ENCODE measurements at regions not wholly inside any gene's neighbourhood (a gene's known extent, or its start where the extent isn't known, plus 50 kb on each side); places are given as distances from the start of the nearest gene placed in this dataset.

DNA sequence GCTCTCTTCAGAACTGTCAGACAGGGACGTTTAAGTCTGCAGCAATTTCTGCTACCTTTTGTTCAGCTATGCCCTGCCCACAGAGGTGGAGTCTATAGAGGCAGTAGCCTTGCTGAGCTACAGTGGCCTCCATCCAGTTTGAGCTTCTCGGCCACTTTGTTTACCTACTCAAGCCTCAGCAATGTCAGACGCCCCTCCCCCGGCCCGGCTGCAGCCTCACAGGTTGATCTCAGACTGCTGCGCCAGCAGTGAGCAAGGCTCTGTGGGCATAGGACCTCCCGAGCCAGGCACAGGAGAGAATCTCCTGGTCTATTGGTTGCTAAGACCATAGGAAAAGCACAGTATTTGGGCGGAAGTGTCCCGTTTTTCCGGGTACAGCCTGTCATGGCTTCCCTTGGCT lies 89.9 kb upstream of the PDC start:
- POLR2A ChIA-PET, result no interaction called here
- TF ChIP-seq, protein P1, sequence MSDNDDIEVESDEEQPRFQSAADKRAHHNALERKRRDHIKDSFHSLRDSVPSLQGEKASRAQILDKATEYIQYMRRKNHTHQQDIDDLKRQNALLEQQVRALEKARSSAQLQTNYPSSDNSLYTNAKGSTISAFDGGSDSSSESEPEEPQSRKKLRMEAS (IDR thresholded peaks at IDR 0.05; ENCODE audit: insufficient read depth, insufficient read length), result no peak
- TF ChIP-seq POLR2AphosphoS5 (IDR thresholded peaks at IDR 0.05; ENCODE audit: insufficient read depth, low read depth, low read length) (no peak), FOS (IDR thresholded peaks at IDR 0.05; ENCODE audit: borderline replicate concordance, insufficient read depth, low read length) (no peak), POLR2A (IDR thresholded peaks at IDR 0.05; ENCODE audit: low read depth, low read length) (no peak), GATA2 (IDR thresholded peaks at IDR 0.05; ENCODE audit: insufficient read depth, insufficient read length, low read depth, low read length) (no peak)
- TF ChIP-seq, protein P2, sequence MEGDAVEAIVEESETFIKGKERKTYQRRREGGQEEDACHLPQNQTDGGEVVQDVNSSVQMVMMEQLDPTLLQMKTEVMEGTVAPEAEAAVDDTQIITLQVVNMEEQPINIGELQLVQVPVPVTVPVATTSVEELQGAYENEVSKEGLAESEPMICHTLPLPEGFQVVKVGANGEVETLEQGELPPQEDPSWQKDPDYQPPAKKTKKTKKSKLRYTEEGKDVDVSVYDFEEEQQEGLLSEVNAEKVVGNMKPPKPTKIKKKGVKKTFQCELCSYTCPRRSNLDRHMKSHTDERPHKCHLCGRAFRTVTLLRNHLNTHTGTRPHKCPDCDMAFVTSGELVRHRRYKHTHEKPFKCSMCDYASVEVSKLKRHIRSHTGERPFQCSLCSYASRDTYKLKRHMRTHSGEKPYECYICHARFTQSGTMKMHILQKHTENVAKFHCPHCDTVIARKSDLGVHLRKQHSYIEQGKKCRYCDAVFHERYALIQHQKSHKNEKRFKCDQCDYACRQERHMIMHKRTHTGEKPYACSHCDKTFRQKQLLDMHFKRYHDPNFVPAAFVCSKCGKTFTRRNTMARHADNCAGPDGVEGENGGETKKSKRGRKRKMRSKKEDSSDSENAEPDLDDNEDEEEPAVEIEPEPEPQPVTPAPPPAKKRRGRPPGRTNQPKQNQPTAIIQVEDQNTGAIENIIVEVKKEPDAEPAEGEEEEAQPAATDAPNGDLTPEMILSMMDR (IDR thresholded peaks at IDR 0.05; ENCODE audit: extremely low read depth in 1 of 2, insufficient read depth in 1 of 2, low read depth in 1 of 2, low read length in 2 of 2), result no peak
- H3K27me3 ChIP-seq (ENCODE audit: control insufficient read depth in 2 of 2, insufficient read depth in 2 of 2, low read length in 2 of 2), result no peaks in the 10 kb centered on the region
- no peak overlapping the region for H3K27ac ChIP-seq (ENCODE audit: insufficient read depth, low read depth, low read length)
- H3K36me3 ChIP-seq (ENCODE audit: control insufficient read depth in 2 of 2, extremely low read depth in 1 of 2, insufficient read depth in 2 of 2, low read length in 2 of 2), result no peaks in the 10 kb centered on the region
- no peaks in the 10 kb centered on the region for H3K4me1 ChIP-seq (ENCODE audit: control insufficient read depth, extremely low read depth, insufficient read depth, low read length)
- no peaks in the 10 kb centered on the region for H3K9me3 ChIP-seq (replicated peaks; ENCODE audit: control insufficient read depth, insufficient read depth, low read length)
- H3K79me2 ChIP-seq (ENCODE audit: control insufficient read depth, insufficient read depth, low read length), result no peaks in the 10 kb centered on the region
- intact Hi-C loops (cut with micrococcal nuclease) (no loop called here), dilution Hi-C loops (cut with MboI; ENCODE audit: extremely low pct_ligation_motif_present, low sequenced_read_pairs) (no loop called here)
- H3K9ac ChIP-seq (replicated peaks; ENCODE audit: extremely low read depth, insufficient read depth, low read length), result no peak overlapping the region
- H4K20me1 ChIP-seq (replicated peaks; ENCODE audit: control insufficient read depth, extremely low read depth, insufficient read depth, low read length), result no peaks in the 10 kb centered on the region
- no peaks in the 10 kb centered on the region for H3K9me1 ChIP-seq (replicated peaks; ENCODE audit: control insufficient read depth, extremely low read depth, insufficient read depth, low read length)
- H3K4me3 ChIP-seq (replicated peaks in 1 of 3; ENCODE audit: insufficient read depth in 1 of 3, low read depth in 1 of 3, low read length in 3 of 3), result no peak overlapping the region
- no TSS peak for BruUV-seq (replicated peaks)
- CTCF ChIA-PET, result no interaction called here
- FAIRE-seq (no peak), DNase-seq (ENCODE audit: low read depth, low spot score) (no peak)
- H2AFZ ChIP-seq (ENCODE audit: low read depth, low read length), result no peak overlapping the region
- no peak overlapping the region for H3K4me2 ChIP-seq (ENCODE audit: insufficient read depth, low read length)

DNA sequence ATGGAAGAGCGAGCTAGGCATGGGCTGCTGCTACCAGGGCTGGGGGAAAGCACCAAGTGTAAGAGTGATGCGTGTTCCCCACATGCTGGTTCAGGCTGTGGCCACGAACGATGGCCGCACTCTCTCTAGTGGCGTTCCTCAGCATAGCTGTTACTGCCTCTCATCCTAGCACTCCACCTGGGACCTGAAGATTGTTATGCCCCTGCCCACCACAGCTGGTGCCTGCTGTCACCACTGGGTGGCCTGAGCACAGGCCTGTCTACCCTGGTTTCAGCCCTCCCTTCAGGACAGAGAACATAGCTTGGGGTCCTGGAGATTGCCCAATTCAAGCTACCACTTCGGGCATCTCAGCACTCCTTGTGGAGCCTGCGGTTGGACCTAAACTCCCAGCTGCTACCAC lies 80.1 kb upstream of the PDC start:
- no peak overlapping the region for H3K4me2 ChIP-seq (ENCODE audit: insufficient read depth, low read length)
- H3K36me3 ChIP-seq (ENCODE audit: control insufficient read depth in 2 of 2, extremely low read depth in 1 of 2, insufficient read depth in 2 of 2, low read length in 2 of 2), result no peaks in the 10 kb centered on the region
- no peaks in the 10 kb centered on the region for H4K20me1 ChIP-seq (replicated peaks; ENCODE audit: control insufficient read depth, extremely low read depth, insufficient read depth, low read length)
- DNase-seq (ENCODE audit: low read depth, low spot score), result no peak
- ChIA-PET POLR2A (no interaction called here), CTCF (interaction anchor here (1.4 kb wide), 1 partner anchor 443 kb away, joined by 3 read pairs; no protein-coding TSS in a partner anchor)
- H3K79me2 ChIP-seq (ENCODE audit: control insufficient read depth, insufficient read depth, low read length), result no peaks in the 10 kb centered on the region
- H3K4me1 ChIP-seq (ENCODE audit: control insufficient read depth, extremely low read depth, insufficient read depth, low read length), result peaks cover 9% of the 10 kb centered on the region
- TF ChIP-seq JUN (IDR thresholded peaks at IDR 0.05; ENCODE audit: borderline replicate concordance, insufficient read depth, insufficient read length, low read depth), result no peak
- TF ChIP-seq GATA2 (IDR thresholded peaks at IDR 0.05; ENCODE audit: insufficient read depth, insufficient read length, low read depth, low read length), result no peak
- TF ChIP-seq MYC (IDR thresholded peaks at IDR 0.05; ENCODE audit: low read depth, low read length), result no peak
- TF ChIP-seq EZH2 (IDR thresholded peaks at IDR 0.05; ENCODE audit: borderline replicate concordance, low read depth, low read length, severe bottlenecking), result no peak
- TF ChIP-seq, protein P2 (IDR thresholded peaks at IDR 0.05; ENCODE audit: extremely low read depth in 1 of 2, insufficient read depth in 1 of 2, low read depth in 1 of 2, low read length in 2 of 2), result no peak
- TF ChIP-seq POLR2A (IDR thresholded peaks at IDR 0.05; ENCODE audit: low read depth, low read length), result no peak
- TF ChIP-seq FOS (IDR thresholded peaks at IDR 0.05; ENCODE audit: borderline replicate concordance, insufficient read depth, low read length), result no peak
- TF ChIP-seq POLR2AphosphoS5 (IDR thresholded peaks at IDR 0.05; ENCODE audit: insufficient read depth, low read depth, low read length), result no peak
- TF ChIP-seq, protein P1 (IDR thresholded peaks at IDR 0.05; ENCODE audit: insufficient read depth, insufficient read length), result no peak
- intact Hi-C loops (cut with micrococcal nuclease), result no loop called here
- H3K9me3 ChIP-seq (replicated peaks; ENCODE audit: control insufficient read depth, insufficient read depth, low read length), result no peaks in the 10 kb centered on the region
- no TSS peak for BruUV-seq (replicated peaks)
- FAIRE-seq, result no peak
- no peaks in the 10 kb centered on the region for H3K9me1 ChIP-seq (replicated peaks; ENCODE audit: control insufficient read depth, extremely low read depth, insufficient read depth, low read length)
- H3K27ac ChIP-seq (ENCODE audit: insufficient read depth, low read depth, low read length), result no peak overlapping the region
- dilution Hi-C loops (cut with MboI; ENCODE audit: extremely low pct_ligation_motif_present, low sequenced_read_pairs), result no loop called here
- no peak overlapping the region for H3K4me3 ChIP-seq (replicated peaks in 1 of 3; ENCODE audit: insufficient read depth in 1 of 3, low read depth in 1 of 3, low read length in 3 of 3)
- H3K9ac ChIP-seq (replicated peaks; ENCODE audit: extremely low read depth, insufficient read depth, low read length), result no peak overlapping the region
- H2AFZ ChIP-seq (ENCODE audit: low read depth, low read length), result no peak overlapping the region
- H3K27me3 ChIP-seq (ENCODE audit: control insufficient read depth in 2 of 2, insufficient read depth in 2 of 2, low read length in 2 of 2), result no peaks in the 10 kb centered on the region
